Astrocyte (in vitro differentiated cells and primary cell): ENCODE measurements at regions not wholly inside any gene's neighbourhood (a gene's known extent, or its start where the extent isn't known, plus 50 kb on each side); places are given as distances from the start of the nearest gene placed in this dataset.

Experiments used
- DNase-seq: peaks from one replicate; pipeline ENCODE4 v3.0.0-alpha.2; 2010; ENCODE audit warnings: low read depth
- FAIRE-seq: peaks from 2 replicates; lab custom pipeline; 2011; peaks lifted over from hg19 to GRCh38; lab: Jason Lieb, UNC
- H2AFZ ChIP-seq: 2 replicates; pipeline ENCODE4 v1.6.0; 2012; ENCODE audit warnings: low read depth, low read length, inconsistent platforms
- H3K27ac ChIP-seq: 2 replicates; pipeline ENCODE4 v1.5.1; 2011; ENCODE audit warnings: low read depth, low read length, inconsistent platforms
- H3K27me3 ChIP-seq: 2 replicates; pipeline ENCODE4 v1.6.0; 2011; ENCODE audit warnings: low read length, inconsistent platforms; ENCODE audit not compliant: insufficient read depth
- H3K36me3 ChIP-seq: 2 replicates; pipeline ENCODE4 v1.5.1; 2011; ENCODE audit warnings: low read length, inconsistent platforms; ENCODE audit not compliant: insufficient read depth
- H3K4me1 ChIP-seq: 2 replicates; pipeline ENCODE4 v1.5.1; 2011; ENCODE audit warnings: low read length, inconsistent platforms; ENCODE audit not compliant: insufficient read depth
- H3K4me2 ChIP-seq: 2 replicates; pipeline ENCODE4 v1.6.0; 2012; ENCODE audit warnings: low read length, inconsistent platforms
- H3K4me3 ChIP-seq: 2 replicates; pipeline ENCODE4 v1.5.1; 2011; ENCODE audit warnings: low read depth, mild to moderate bottlenecking, low read length, inconsistent platforms; ENCODE audit not compliant: insufficient read depth
- H3K79me2 ChIP-seq: 2 replicates; pipeline ENCODE4 v1.6.0; 2012; ENCODE audit warnings: mild to moderate bottlenecking, low read length, inconsistent platforms; ENCODE audit not compliant: insufficient read depth
- H3K9ac ChIP-seq: 2 replicates; pipeline ENCODE4 v1.6.0; 2012; ENCODE audit warnings: mild to moderate bottlenecking, low read length, inconsistent platforms
- H3K9me3 ChIP-seq: 2 replicates; pipeline ENCODE4 v1.5.1; 2012; ENCODE audit warnings: low read depth, mild to moderate bottlenecking, low read length, inconsistent platforms; ENCODE audit not compliant: insufficient read depth
- H4K20me1 ChIP-seq: 2 replicates; pipeline ENCODE4 v1.6.0; 2012; ENCODE audit warnings: low read length, inconsistent platforms; ENCODE audit not compliant: insufficient read depth
- H3K27ac Mint-ChIP-seq: one replicate; pipeline ENCODE4 v1.8.0; 2021; ENCODE audit warnings: mild to moderate bottlenecking, mixed read lengths; ENCODE audit not compliant: unreplicated experiment
- H3K27me3 Mint-ChIP-seq: one replicate; pipeline ENCODE4 v1.8.0; 2021; ENCODE audit warnings: low read depth, mixed read lengths; ENCODE audit not compliant: unreplicated experiment
- H3K36me3 Mint-ChIP-seq: one replicate; pipeline ENCODE4 v1.8.0; 2021; ENCODE audit warnings: low read depth, mixed read lengths; ENCODE audit not compliant: unreplicated experiment
- H3K4me1 Mint-ChIP-seq: one replicate; pipeline ENCODE4 v1.8.0; 2021; ENCODE audit warnings: low read depth, mixed read lengths; ENCODE audit not compliant: unreplicated experiment
- H3K4me3 Mint-ChIP-seq: one replicate; pipeline ENCODE4 v1.8.0; 2021; ENCODE audit warnings: mild to moderate bottlenecking, moderate library complexity, mixed read lengths; ENCODE audit not compliant: unreplicated experiment
- H3K9me3 Mint-ChIP-seq: one replicate; pipeline ENCODE4 v1.8.0; 2021; ENCODE audit warnings: mild to moderate bottlenecking, mixed read lengths; ENCODE audit not compliant: unreplicated experiment
- EZH2 ChIP-seq: IDR thresholded peaks from 2 replicates; pipeline ENCODE4 v1.6.1; 2012; ENCODE audit warnings: mild to moderate bottlenecking, low read length, inconsistent platforms; ENCODE audit not compliant: insufficient read depth
- TF ChIP-seq, protein P1 (sequence below): IDR thresholded peaks from 2 replicates; pipeline ENCODE4 v1.5.1; 2011; ENCODE audit warnings: low read depth, mild to moderate bottlenecking, inconsistent platforms, low read length, moderate library complexity; ENCODE audit not compliant: insufficient read depth

- H3K27me3 ChIP-seq, result no peaks in the 10 kb centered on the region
- H3K4me2 ChIP-seq, result no peak overlapping the region
- Mint-ChIP-seq H3K4me1 (peaks cover 4% of the 10 kb centered on the region), H3K4me3 (no peak overlapping the region), H3K27ac (no peak overlapping the region), H3K27me3 (peaks cover 8% of the 10 kb centered on the region), H3K36me3 (no peaks in the 10 kb centered on the region), H3K9me3 (peaks cover 4% of the 10 kb centered on the region)
- FAIRE-seq, result no peak
- H3K9me3 ChIP-seq, result no peaks in the 10 kb centered on the region
- H3K4me3 ChIP-seq, result no peak overlapping the region
- no peak for TF ChIP-seq EZH2
- TF ChIP-seq, protein P1, sequence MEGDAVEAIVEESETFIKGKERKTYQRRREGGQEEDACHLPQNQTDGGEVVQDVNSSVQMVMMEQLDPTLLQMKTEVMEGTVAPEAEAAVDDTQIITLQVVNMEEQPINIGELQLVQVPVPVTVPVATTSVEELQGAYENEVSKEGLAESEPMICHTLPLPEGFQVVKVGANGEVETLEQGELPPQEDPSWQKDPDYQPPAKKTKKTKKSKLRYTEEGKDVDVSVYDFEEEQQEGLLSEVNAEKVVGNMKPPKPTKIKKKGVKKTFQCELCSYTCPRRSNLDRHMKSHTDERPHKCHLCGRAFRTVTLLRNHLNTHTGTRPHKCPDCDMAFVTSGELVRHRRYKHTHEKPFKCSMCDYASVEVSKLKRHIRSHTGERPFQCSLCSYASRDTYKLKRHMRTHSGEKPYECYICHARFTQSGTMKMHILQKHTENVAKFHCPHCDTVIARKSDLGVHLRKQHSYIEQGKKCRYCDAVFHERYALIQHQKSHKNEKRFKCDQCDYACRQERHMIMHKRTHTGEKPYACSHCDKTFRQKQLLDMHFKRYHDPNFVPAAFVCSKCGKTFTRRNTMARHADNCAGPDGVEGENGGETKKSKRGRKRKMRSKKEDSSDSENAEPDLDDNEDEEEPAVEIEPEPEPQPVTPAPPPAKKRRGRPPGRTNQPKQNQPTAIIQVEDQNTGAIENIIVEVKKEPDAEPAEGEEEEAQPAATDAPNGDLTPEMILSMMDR, result no peak
- no peak overlapping the region for H2AFZ ChIP-seq
- H3K9ac ChIP-seq, result no peak overlapping the region
- H3K36me3 ChIP-seq, result no peaks in the 10 kb centered on the region
- no peaks in the 10 kb centered on the region for H4K20me1 ChIP-seq
- H3K27ac ChIP-seq, result no peak overlapping the region
- no peak for DNase-seq
- no peaks in the 10 kb centered on the region for H3K79me2 ChIP-seq
- no peaks in the 10 kb centered on the region for H3K4me1 ChIP-seq
Measured at GRCh38 chr2:12839339-12839738, 122.6 kb downstream of the TRIB2 start.

DNA sequence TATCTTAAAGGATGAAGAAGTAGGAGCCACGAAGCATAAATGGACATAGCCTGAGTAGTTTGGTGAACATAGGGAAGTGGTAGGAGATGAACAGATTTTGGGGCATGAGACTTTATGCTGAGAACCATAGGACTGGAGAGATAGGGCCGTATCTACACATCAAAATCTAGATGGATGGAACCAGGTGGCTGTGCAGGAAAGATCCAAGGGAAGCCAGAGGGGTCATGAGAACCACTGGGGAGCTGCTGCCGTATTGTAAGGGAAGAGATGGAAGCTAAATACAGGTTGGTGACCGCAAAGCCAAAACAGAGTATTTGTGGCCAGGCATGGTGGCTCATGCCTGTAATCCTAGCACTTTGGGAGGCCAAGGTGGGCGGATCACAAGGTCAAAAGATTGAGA lies 124.3 kb downstream of the TRIB2 start:
- H3K4me3 ChIP-seq, result no peak overlapping the region
- no peaks in the 10 kb centered on the region for H3K79me2 ChIP-seq
- H3K9me3 Mint-ChIP-seq, result peaks cover 4% of the 10 kb centered on the region
- TF ChIP-seq, protein P1, result no peak
- TF ChIP-seq EZH2, result no peak
- H3K36me3 ChIP-seq, result no peaks in the 10 kb centered on the region
- FAIRE-seq (no peak), DNase-seq (no peak)
- no peak overlapping the region for H3K27ac ChIP-seq
- H3K4me1 Mint-ChIP-seq, result peaks cover 3% of the 10 kb centered on the region
- H3K4me1 ChIP-seq, result no peaks in the 10 kb centered on the region
- no peak overlapping the region for H2AFZ ChIP-seq
- no peak overlapping the region for H3K4me2 ChIP-seq
- peaks cover 8% of the 10 kb centered on the region for H3K27me3 Mint-ChIP-seq
- H3K9me3 ChIP-seq, result no peaks in the 10 kb centered on the region
- H3K9ac ChIP-seq, result no peak overlapping the region
- no peak overlapping the region for H3K27ac Mint-ChIP-seq
- no peaks in the 10 kb centered on the region for H3K36me3 Mint-ChIP-seq
- no peaks in the 10 kb centered on the region for H4K20me1 ChIP-seq
- no peaks in the 10 kb centered on the region for H3K27me3 ChIP-seq
- H3K4me3 Mint-ChIP-seq, result no peak overlapping the region

- Histone ChIP-seq H4K20me1 (no peaks in the 10 kb centered on the region), H3K36me3 (no peaks in the 10 kb centered on the region), H3K4me1 (no peaks in the 10 kb centered on the region), H3K4me3 (no peak overlapping the region), H3K27me3 (no peaks in the 10 kb centered on the region), H3K9me3 (no peaks in the 10 kb centered on the region), H2AFZ (no peak overlapping the region), H3K79me2 (no peaks in the 10 kb centered on the region), H3K4me2 (no peak overlapping the region), H3K9ac (no peak overlapping the region), H3K27ac (no peak overlapping the region)
- H3K4me1 Mint-ChIP-seq, result no peaks in the 10 kb centered on the region
- H3K27me3 Mint-ChIP-seq, result peaks cover 8% of the 10 kb centered on the region
- peak; percentile 26 for FAIRE-seq
- no peak overlapping the region for H3K27ac Mint-ChIP-seq
- H3K4me3 Mint-ChIP-seq, result no peak overlapping the region
- peaks cover 2% of the 10 kb centered on the region for H3K9me3 Mint-ChIP-seq
- no peaks in the 10 kb centered on the region for H3K36me3 Mint-ChIP-seq
- no peak for TF ChIP-seq EZH2
- TF ChIP-seq, protein P1, result no peak
- DNase-seq, result no peak
Measured at GRCh38 chr2:12842917-12843316, 126.2 kb downstream of the TRIB2 start.
